ENCODE measurements at regions not wholly inside any gene's neighbourhood (a gene's known extent, or its start where the extent isn't known, plus 50 kb on each side); places are given as distances from the start of the nearest gene placed in this dataset.

DNA sequence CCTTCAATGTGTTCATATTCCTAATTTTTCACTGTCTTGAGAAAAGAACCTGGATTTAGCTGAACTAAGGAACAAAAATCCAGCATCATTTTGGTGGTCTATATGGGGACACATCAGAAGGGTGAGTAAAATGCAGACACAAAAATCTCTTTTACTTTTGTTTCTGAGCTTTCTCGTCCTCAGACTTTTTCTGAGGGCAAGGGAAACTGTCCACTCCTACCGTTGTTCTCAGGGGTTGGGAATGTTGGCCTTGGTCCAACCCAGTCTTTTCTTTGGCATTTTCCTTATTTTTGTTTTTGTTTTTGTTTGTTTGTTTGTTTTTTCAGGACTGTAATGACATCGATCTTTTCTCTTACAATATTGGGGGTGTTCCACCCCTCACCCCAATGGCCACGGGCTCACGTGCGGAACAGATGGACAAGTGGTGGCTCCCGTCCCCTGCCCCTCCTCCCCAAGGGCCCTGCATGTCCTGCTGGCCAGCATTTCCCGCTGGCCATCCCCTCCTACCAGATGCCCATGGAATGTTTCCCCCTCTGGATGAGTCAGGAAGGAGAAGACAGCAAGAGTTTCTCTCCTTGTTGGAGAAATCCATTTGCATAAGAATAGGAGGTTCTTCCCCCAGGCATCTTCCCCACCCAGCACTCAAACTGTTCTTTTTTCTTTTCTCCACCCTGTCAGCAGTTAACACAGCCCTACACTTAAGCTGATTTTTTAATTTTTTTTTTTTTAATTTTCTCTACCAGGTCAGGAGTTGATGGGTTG lies 305.4 kb upstream of the NDST4 start:
- TF ChIP-seq KLF1 (tag by site-specific recombination; IDR thresholded peaks at IDR 0.05) (no peak), BCL11A (tag by site-specific recombination; IDR thresholded peaks at IDR 0.05; ENCODE audit: low read depth) (no peak), ZNF223 (tag by site-specific recombination; IDR thresholded peaks at IDR 0.05) (no peak)
- TF ChIP-seq, protein P1, sequence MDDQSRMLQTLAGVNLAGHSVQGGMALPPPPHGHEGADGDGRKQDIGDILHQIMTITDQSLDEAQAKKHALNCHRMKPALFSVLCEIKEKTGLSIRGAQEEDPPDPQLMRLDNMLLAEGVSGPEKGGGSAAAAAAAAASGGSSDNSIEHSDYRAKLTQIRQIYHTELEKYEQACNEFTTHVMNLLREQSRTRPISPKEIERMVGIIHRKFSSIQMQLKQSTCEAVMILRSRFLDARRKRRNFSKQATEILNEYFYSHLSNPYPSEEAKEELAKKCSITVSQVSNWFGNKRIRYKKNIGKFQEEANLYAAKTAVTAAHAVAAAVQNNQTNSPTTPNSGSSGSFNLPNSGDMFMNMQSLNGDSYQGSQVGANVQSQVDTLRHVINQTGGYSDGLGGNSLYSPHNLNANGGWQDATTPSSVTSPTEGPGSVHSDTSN (CRISPR knock-in tag; IDR thresholded peaks at IDR 0.05): no peak
- TF ChIP-seq, protein P2, sequence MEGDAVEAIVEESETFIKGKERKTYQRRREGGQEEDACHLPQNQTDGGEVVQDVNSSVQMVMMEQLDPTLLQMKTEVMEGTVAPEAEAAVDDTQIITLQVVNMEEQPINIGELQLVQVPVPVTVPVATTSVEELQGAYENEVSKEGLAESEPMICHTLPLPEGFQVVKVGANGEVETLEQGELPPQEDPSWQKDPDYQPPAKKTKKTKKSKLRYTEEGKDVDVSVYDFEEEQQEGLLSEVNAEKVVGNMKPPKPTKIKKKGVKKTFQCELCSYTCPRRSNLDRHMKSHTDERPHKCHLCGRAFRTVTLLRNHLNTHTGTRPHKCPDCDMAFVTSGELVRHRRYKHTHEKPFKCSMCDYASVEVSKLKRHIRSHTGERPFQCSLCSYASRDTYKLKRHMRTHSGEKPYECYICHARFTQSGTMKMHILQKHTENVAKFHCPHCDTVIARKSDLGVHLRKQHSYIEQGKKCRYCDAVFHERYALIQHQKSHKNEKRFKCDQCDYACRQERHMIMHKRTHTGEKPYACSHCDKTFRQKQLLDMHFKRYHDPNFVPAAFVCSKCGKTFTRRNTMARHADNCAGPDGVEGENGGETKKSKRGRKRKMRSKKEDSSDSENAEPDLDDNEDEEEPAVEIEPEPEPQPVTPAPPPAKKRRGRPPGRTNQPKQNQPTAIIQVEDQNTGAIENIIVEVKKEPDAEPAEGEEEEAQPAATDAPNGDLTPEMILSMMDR (tag by site-specific recombination; IDR thresholded peaks at IDR 0.05): no peak
- TF ChIP-seq, protein P3, sequence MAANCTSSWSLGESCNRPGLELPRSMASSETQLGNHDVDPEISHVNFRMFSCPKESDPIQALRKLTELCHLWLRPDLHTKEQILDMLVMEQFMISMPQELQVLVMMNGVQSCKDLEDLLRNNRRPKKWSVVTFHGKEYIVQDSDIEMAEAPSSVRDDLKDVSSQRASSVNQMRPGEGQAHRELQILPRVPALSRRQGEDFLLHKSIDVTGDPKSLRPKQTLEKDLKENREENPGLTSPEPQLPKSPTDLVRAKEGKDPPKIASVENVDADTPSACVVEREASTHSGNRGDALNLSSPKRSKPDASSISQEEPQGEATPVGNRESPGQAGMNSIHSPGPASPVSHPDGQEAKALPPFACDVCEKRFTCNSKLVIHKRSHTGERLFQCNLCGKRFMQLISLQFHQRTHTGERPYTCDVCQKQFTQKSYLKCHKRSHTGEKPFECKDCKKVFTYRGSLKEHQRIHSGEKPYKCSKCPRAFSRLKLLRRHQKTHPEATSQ (tag by site-specific recombination; IDR thresholded peaks at IDR 0.05): no peak
